ENCODE measurements at regions not wholly inside any gene's neighbourhood (a gene's known extent, or its start where the extent isn't known, plus 50 kb on each side); places are given as distances from the start of the nearest gene placed in this dataset.

DNA sequence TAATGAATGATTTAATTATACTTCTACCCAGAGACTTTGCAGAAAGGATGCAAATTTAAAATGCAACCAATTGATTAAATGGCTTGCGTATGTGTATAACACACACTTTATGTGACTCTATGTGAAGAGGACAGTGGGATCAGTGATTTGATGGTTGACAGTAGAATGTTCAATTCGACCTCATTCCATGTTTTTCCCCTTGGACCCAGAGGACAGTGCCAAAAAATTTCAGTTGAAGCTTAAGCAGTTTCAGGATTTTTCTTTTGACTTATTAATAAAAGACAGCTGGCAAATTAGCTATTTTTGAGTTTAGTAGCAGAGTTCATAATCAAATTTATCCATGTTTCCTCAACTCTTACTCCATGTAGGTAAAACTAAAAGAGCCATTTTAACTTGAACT lies 742.4 kb upstream of the NR2F2 start:
- in situ Hi-C loops (cut with HindIII; ENCODE audit: low pct_ligation_motif_present, low pct_unique_long_range_greater_than_20kb, low sequenced_read_pairs): no loop called here
- DNase-seq: no peak

- DNase-seq: no peak
- in situ Hi-C loops (cut with HindIII; ENCODE audit: low pct_ligation_motif_present, low pct_unique_long_range_greater_than_20kb, low sequenced_read_pairs): no loop called here
Observed at GRCh38 chr15:95590533-95591044, 739.9 kb upstream of the NR2F2 start.

- in situ Hi-C loops (cut with HindIII; ENCODE audit: low pct_ligation_motif_present, low pct_unique_long_range_greater_than_20kb, low sequenced_read_pairs): no loop called here
- DNase-seq: no peak
Observed at GRCh38 chr15:95591270-95591669, 739.2 kb upstream of the NR2F2 start.

DNA sequence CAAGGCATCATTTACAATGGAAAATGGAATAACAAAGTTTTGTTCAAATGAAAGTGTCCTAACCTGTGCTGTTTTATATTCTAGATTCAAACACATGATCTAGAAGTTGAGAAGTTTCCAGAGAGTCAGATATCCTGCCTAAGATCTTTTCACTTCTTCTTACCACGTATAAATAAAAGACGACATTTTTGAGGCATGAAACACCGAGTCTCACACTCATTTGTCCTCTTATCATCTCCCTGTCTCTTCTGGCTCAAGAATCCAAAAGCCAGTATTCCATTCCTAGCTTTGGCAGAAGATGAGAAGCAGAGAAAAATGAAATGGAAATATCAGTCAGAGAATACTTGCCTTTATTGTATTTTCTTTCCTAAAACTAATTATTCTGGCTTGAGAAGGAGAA lies 738.6 kb upstream of the NR2F2 start:
- in situ Hi-C loops (cut with HindIII; ENCODE audit: low pct_ligation_motif_present, low pct_unique_long_range_greater_than_20kb, low sequenced_read_pairs): no loop called here
- no peak for DNase-seq

- no peak for DNase-seq
- in situ Hi-C loops (cut with HindIII; ENCODE audit: low pct_ligation_motif_present, low pct_unique_long_range_greater_than_20kb, low sequenced_read_pairs): no loop called here
Observed at GRCh38 chr15:95594496-95594895, 736.0 kb upstream of the NR2F2 start.

GRCh38 chr15:95595759-95596158 lies 734.7 kb upstream of the NR2F2 start:
- in situ Hi-C loops (cut with HindIII; ENCODE audit: low pct_ligation_motif_present, low pct_unique_long_range_greater_than_20kb, low sequenced_read_pairs): no loop called here
- DNase-seq: no peak

GRCh38 chr15:95596496-95596895 lies 734.0 kb upstream of the NR2F2 start:
- in situ Hi-C loops (cut with HindIII; ENCODE audit: low pct_ligation_motif_present, low pct_unique_long_range_greater_than_20kb, low sequenced_read_pairs): no loop called here
- no peak for DNase-seq

DNA sequence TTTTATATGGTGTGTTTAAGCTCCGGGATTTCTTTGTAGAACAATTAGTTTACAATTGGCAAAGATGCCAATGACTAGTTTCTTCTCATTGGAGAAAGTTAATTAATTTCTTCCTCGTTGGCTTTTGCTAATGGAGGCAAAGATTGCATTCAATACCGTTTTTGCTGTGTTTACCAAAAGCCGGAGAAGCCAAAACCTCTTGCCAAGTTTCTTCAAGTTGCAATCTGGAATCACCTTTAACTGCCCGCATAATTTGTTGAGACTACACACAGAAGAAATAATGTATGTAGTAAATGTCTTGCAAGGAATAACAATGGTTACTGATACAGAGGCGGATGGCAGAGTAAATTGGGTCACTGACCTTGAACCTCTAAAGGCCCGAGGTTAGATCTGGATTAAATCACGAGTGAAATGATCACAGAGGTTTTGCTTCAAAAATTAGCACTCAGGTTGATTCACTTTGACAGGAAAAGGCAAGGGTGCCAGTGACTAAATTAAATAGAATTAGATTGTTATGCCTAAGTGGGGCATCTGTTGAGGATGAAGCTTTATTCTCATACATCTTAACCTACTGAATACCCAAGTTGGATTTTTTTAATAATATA lies 732.1 kb upstream of the NR2F2 start:
- in situ Hi-C loops (cut with HindIII; ENCODE audit: low pct_ligation_motif_present, low pct_unique_long_range_greater_than_20kb, low sequenced_read_pairs): no loop called here

GRCh38 chr15:95600367-95600766 lies 730.1 kb upstream of the NR2F2 start:
- no peak for DNase-seq
- in situ Hi-C loops (cut with HindIII; ENCODE audit: low pct_ligation_motif_present, low pct_unique_long_range_greater_than_20kb, low sequenced_read_pairs): no loop called here

More for the DNA sequence above, 732.1 kb upstream of the NR2F2 start:
- no peak for DNase-seq

- no peak for DNase-seq
- in situ Hi-C loops (cut with HindIII; ENCODE audit: low pct_ligation_motif_present, low pct_unique_long_range_greater_than_20kb, low sequenced_read_pairs): no loop called here
Observed at GRCh38 chr15:95600884-95601283, 729.6 kb upstream of the NR2F2 start.

DNA sequence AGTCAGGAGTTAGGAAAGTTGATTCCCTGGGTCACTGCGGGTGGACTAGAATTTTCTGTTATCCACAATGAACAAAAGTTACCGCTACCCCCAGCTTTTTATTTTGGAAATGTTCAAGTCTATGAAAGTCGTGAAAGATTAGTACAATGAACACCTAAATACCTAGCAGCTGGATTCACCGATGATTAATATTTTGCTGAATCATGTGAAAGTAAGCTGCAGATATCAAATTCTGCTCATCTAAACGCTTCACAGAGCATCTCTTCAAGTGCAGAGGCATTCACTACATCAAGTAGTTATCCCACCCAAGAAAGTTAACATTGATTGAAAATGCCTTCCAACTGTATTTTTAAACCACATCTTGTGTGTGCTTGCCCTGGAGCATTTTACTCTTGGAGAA lies 729.0 kb upstream of the NR2F2 start:
- in situ Hi-C loops (cut with HindIII; ENCODE audit: low pct_ligation_motif_present, low pct_unique_long_range_greater_than_20kb, low sequenced_read_pairs): no loop called here
- no peak for DNase-seq

- in situ Hi-C loops (cut with HindIII; ENCODE audit: low pct_ligation_motif_present, low pct_unique_long_range_greater_than_20kb, low sequenced_read_pairs): no loop called here
Observed at GRCh38 chr15:95603802-95604201, 726.7 kb upstream of the NR2F2 start.

DNA sequence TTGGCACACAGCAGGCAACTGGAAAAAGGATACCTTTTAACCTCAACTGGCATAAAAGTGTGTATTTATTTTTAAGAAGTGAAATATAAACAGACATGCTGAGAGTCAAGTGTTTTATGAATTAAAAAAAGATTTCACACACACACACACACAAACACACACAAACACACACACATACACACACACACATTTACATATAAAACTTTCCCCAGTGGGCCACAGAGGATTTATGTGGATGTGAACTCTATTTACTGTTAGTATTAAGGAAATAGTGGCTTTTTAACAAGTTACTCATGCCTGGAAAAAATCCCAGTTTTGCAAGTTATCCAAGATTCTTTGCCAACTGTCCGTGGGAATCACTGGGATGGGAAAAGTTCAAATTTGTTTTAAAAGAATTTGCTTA lies 725.9 kb upstream of the NR2F2 start:
- in situ Hi-C loops (cut with HindIII; ENCODE audit: low pct_ligation_motif_present, low pct_unique_long_range_greater_than_20kb, low sequenced_read_pairs): no loop called here
- no peak for DNase-seq

More at GRCh38 chr15:95603802-95604201, 726.7 kb upstream of the NR2F2 start:
- no peak for DNase-seq

DNA sequence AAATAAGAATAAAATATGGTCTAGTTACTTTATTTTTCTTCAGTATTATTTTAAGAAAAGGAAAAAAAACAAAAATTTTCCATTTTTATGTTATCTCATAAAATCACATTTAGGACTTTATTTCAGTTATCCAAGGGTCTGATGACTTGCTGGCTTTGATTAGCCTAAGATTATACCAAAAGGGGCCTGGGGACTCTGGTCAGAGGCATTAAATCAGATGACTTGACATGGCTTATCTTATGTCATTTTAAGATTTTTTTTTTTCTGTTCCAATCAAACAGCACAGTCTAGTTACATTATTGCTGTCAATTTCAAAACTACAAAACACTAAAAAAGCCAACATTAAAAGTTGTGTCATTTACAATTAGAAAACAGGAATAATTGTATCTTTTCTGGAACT lies 725.4 kb upstream of the NR2F2 start:
- in situ Hi-C loops (cut with HindIII; ENCODE audit: low pct_ligation_motif_present, low pct_unique_long_range_greater_than_20kb, low sequenced_read_pairs): no loop called here
- DNase-seq: no peak

DNA sequence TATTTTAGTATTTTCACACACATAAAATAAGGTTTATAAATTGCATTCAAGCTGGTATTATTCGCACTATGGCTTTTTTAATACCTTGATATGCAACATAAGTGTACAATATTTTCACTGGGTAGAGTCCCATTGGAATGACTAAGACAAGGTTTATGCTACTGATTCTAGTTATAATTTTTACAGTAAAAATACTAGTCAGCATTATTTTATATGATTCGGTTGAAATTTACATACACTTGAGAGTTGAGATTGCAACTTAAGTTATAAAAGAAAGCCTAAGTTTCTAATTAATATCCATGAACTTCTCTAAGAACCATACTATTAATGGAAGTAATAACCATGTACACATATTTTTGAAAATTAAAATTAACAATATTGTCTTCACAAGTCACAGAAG lies 723.9 kb upstream of the NR2F2 start:
- no peak for DNase-seq
- in situ Hi-C loops (cut with HindIII; ENCODE audit: low pct_ligation_motif_present, low pct_unique_long_range_greater_than_20kb, low sequenced_read_pairs): no loop called here

GRCh38 chr15:95608371-95608770 lies 722.1 kb upstream of the NR2F2 start:
- no peak for DNase-seq
- in situ Hi-C loops (cut with HindIII; ENCODE audit: low pct_ligation_motif_present, low pct_unique_long_range_greater_than_20kb, low sequenced_read_pairs): no loop called here

GRCh38 chr15:95609096-95609495 lies 721.4 kb upstream of the NR2F2 start:
- DNase-seq: no peak
- in situ Hi-C loops (cut with HindIII; ENCODE audit: low pct_ligation_motif_present, low pct_unique_long_range_greater_than_20kb, low sequenced_read_pairs): no loop called here

GRCh38 chr15:95610945-95611344 lies 719.6 kb upstream of the NR2F2 start:
- in situ Hi-C loops (cut with HindIII; ENCODE audit: low pct_ligation_motif_present, low pct_unique_long_range_greater_than_20kb, low sequenced_read_pairs): no loop called here
- no peak for DNase-seq

DNA sequence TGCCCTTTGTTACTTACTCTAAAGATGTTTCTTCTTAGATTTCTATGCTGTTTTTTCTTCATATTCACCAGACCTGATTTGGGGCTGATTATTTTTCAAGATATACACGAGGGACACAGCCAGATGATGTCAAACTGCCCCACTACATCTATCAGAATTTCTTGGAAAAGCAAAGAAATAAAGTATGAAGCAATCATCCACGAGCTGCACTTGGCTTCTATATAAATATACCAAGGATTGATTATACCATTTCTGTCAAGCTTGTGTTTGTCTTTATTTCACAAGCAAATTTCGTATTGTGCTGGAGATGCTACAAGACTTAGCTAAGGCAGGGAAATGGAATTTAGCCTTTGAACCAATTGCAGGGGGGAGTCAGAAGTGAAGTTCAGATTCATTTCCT lies 715.1 kb upstream of the NR2F2 start:
- in situ Hi-C loops (cut with HindIII; ENCODE audit: low pct_ligation_motif_present, low pct_unique_long_range_greater_than_20kb, low sequenced_read_pairs): no loop called here
- no peak for DNase-seq

DNA sequence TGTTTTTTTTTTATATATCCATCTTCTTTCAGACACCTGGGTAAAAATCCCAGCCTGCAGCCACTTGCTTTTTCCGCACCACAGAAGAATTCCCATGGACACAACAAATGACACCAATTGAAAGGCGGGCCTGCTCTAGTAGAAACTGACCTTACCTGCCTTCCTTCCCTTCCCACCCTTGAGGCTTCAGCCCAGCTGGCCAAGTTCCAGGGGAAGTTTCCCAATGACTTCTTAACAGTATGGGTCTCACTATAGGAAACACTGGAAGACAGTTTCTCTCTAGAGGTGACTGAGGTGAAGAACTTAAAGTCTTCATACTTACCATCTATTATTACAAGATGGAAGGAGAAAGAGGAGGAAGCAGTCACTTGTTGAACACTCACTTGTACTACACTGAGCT lies 714.2 kb upstream of the NR2F2 start:
- no peak for DNase-seq
- in situ Hi-C loops (cut with HindIII; ENCODE audit: low pct_ligation_motif_present, low pct_unique_long_range_greater_than_20kb, low sequenced_read_pairs): no loop called here

All from ACHN (cell line).